ENCODE measurements at regions not wholly inside any gene's neighbourhood (a gene's known extent, or its start where the extent isn't known, plus 50 kb on each side); places are given as distances from the start of the nearest gene placed in this dataset.

- Histone ChIP-seq H3K27ac (no peak overlapping the region), H3K27me3 (ENCODE audit: insufficient read depth in 3 of 3, low read length in 2 of 3) (no peaks in the 10 kb centered on the region), H3K4me3 (no peak overlapping the region), H3K4me1 (no peaks in the 10 kb centered on the region), H3K36me3 (ENCODE audit: insufficient read depth in 1 of 2, low read depth in 1 of 2) (no peaks in the 10 kb centered on the region), H3K9me3 (no peaks in the 10 kb centered on the region)
- TF ChIP-seq CTCF (IDR thresholded peaks at IDR 0.05): no peak
- intact Hi-C loops (cut with DNase I): no loop called here
- ATAC-seq (no peak), DNase-seq (no peak)
- WGBS, 3 donors: 69 to 75% (median 74%) methylated on average over 8 of the region's 8 CpGs
Measured at GRCh38 chr7:106471686-106472440, 187.1 kb upstream of the NAMPT start.

- H3K4me3 ChIP-seq: no peak overlapping the region
- DNase-seq (no peak), ATAC-seq (no peak)
- TF ChIP-seq CTCF (IDR thresholded peaks at IDR 0.05): no peak
- intact Hi-C loops (cut with DNase I): no loop called here
- 85 to 91% (median 88%) methylated on average over 2 of the region's 2 CpGs for WGBS, 3 donors
- no peaks in the 10 kb centered on the region for H3K4me1 ChIP-seq
- no peaks in the 10 kb centered on the region for H3K9me3 ChIP-seq
- no peak overlapping the region for H3K27ac ChIP-seq
- H3K27me3 ChIP-seq (ENCODE audit: insufficient read depth in 3 of 3, low read length in 2 of 3): no peaks in the 10 kb centered on the region
- no peaks in the 10 kb centered on the region for H3K36me3 ChIP-seq (ENCODE audit: insufficient read depth in 1 of 2, low read depth in 1 of 2)
Measured at GRCh38 chr7:106471021-106471420, 186.2 kb upstream of the NAMPT start.

GRCh38 chr7:106466867-106467266, 182.1 kb upstream of the NAMPT start:
- 70 to 80% (median 74%) methylated on average over 5 of the region's 5 CpGs for WGBS, 3 donors
- H3K9me3 ChIP-seq: no peaks in the 10 kb centered on the region
- H3K27ac ChIP-seq: no peak overlapping the region
- no peak overlapping the region for H3K4me3 ChIP-seq
- intact Hi-C loops (cut with DNase I): loop anchor here in 1 of 2 donors (10.0 kb wide), 1 partner anchor 412 kb away; no protein-coding TSS in a partner anchor
- ATAC-seq (no peak), DNase-seq (no peak)
- no peak for TF ChIP-seq CTCF (IDR thresholded peaks at IDR 0.05)
- no peaks in the 10 kb centered on the region for H3K27me3 ChIP-seq (ENCODE audit: insufficient read depth in 3 of 3, low read length in 2 of 3)
- H3K36me3 ChIP-seq (ENCODE audit: insufficient read depth in 1 of 2, low read depth in 1 of 2): no peaks in the 10 kb centered on the region
- H3K4me1 ChIP-seq: peaks cover 9% of the 10 kb centered on the region

- WGBS, 3 donors: 69 to 73% (median 70%) methylated on average over 5 of the region's 5 CpGs
- no peak for ATAC-seq
Measured at GRCh38 chr7:106465704-106466468, 181.1 kb upstream of the NAMPT start.

More at GRCh38 chr7:106465704-106466468, 181.1 kb upstream of the NAMPT start:
- H3K4me1 ChIP-seq: peaks cover 9% of the 10 kb centered on the region
- no peak overlapping the region for H3K27ac ChIP-seq
- H3K9me3 ChIP-seq: no peaks in the 10 kb centered on the region
- H3K27me3 ChIP-seq (ENCODE audit: insufficient read depth in 3 of 3, low read length in 2 of 3): no peaks in the 10 kb centered on the region
- H3K36me3 ChIP-seq (ENCODE audit: insufficient read depth in 1 of 2, low read depth in 1 of 2): no peaks in the 10 kb centered on the region
- no peak for TF ChIP-seq CTCF (IDR thresholded peaks at IDR 0.05)
- H3K4me3 ChIP-seq: no peak overlapping the region
- intact Hi-C loops (cut with DNase I): loop anchor here in 1 of 2 donors (10.0 kb wide), 1 partner anchor 411 kb away; no protein-coding TSS in a partner anchor
- DNase-seq: no peak
